ENCODE measurements at regions not wholly inside any gene's neighbourhood (a gene's known extent, or its start where the extent isn't known, plus 50 kb on each side); places are given as distances from the start of the nearest gene placed in this dataset.

DNA sequence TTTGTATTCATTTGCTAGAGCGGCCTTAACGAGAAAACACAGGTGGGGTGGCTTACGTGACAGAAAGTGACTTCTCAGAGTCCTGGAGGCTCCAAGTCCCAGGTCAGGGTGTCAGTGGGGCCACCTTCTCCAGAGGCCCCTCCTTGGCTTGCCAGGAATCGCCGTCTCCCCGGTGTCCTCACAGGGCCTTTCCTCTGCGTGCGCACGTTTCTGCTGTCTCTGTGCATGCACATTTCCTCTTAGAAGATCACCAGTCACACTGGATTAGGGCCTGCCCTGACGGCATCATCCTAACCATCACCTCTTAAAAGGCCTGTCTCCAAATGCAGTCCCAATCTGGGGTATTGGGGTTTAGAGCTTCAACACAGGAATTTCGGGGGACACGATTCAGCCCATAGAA is 63.8 kb upstream of the HELT start:
- H3K4me1 Mint-ChIP-seq, result no peaks in the 10 kb centered on the region
- ATAC-seq (no peak), DNase-seq (ENCODE audit: low spot score) (no peak)
- TF ChIP-seq, protein P1, sequence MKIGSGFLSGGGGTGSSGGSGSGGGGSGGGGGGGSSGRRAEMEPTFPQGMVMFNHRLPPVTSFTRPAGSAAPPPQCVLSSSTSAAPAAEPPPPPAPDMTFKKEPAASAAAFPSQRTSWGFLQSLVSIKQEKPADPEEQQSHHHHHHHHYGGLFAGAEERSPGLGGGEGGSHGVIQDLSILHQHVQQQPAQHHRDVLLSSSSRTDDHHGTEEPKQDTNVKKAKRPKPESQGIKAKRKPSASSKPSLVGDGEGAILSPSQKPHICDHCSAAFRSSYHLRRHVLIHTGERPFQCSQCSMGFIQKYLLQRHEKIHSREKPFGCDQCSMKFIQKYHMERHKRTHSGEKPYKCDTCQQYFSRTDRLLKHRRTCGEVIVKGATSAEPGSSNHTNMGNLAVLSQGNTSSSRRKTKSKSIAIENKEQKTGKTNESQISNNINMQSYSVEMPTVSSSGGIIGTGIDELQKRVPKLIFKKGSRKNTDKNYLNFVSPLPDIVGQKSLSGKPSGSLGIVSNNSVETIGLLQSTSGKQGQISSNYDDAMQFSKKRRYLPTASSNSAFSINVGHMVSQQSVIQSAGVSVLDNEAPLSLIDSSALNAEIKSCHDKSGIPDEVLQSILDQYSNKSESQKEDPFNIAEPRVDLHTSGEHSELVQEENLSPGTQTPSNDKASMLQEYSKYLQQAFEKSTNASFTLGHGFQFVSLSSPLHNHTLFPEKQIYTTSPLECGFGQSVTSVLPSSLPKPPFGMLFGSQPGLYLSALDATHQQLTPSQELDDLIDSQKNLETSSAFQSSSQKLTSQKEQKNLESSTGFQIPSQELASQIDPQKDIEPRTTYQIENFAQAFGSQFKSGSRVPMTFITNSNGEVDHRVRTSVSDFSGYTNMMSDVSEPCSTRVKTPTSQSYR (CRISPR knock-in tag; IDR thresholded peaks at IDR 0.05), result no peak
- TF ChIP-seq MAX (CRISPR knock-in tag; IDR thresholded peaks at IDR 0.05), result no peak
- TF ChIP-seq TCF7 (CRISPR knock-in tag; IDR thresholded peaks at IDR 0.05; ENCODE audit: low read depth), result no peak
- TF ChIP-seq STAT6 (CRISPR knock-in tag; conservative IDR thresholded peaks at IDR 0.05; ENCODE audit: low read depth), result no peak
- TF ChIP-seq, protein P2, sequence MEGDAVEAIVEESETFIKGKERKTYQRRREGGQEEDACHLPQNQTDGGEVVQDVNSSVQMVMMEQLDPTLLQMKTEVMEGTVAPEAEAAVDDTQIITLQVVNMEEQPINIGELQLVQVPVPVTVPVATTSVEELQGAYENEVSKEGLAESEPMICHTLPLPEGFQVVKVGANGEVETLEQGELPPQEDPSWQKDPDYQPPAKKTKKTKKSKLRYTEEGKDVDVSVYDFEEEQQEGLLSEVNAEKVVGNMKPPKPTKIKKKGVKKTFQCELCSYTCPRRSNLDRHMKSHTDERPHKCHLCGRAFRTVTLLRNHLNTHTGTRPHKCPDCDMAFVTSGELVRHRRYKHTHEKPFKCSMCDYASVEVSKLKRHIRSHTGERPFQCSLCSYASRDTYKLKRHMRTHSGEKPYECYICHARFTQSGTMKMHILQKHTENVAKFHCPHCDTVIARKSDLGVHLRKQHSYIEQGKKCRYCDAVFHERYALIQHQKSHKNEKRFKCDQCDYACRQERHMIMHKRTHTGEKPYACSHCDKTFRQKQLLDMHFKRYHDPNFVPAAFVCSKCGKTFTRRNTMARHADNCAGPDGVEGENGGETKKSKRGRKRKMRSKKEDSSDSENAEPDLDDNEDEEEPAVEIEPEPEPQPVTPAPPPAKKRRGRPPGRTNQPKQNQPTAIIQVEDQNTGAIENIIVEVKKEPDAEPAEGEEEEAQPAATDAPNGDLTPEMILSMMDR (IDR thresholded peaks at IDR 0.05), result no peak
- TF ChIP-seq ZNF219 (CRISPR knock-in tag; IDR thresholded peaks at IDR 0.05; ENCODE audit: borderline replicate concordance), result no peak
- no peak for TF ChIP-seq HMGA2 (CRISPR knock-in tag; IDR thresholded peaks at IDR 0.05)
- no peak for TF ChIP-seq EMX1 (CRISPR knock-in tag; IDR thresholded peaks at IDR 0.05)
- TF ChIP-seq AR (CRISPR knock-in tag; IDR thresholded peaks at IDR 0.05), result no peak
- no peak for TF ChIP-seq ZBTB43 (CRISPR knock-in tag; IDR thresholded peaks at IDR 0.05)
- TF ChIP-seq, protein P3, sequence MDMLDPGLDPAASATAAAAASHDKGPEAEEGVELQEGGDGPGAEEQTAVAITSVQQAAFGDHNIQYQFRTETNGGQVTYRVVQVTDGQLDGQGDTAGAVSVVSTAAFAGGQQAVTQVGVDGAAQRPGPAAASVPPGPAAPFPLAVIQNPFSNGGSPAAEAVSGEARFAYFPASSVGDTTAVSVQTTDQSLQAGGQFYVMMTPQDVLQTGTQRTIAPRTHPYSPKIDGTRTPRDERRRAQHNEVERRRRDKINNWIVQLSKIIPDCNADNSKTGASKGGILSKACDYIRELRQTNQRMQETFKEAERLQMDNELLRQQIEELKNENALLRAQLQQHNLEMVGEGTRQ (CRISPR knock-in tag; IDR thresholded peaks at IDR 0.05), result no peak
- TF ChIP-seq, protein P4, sequence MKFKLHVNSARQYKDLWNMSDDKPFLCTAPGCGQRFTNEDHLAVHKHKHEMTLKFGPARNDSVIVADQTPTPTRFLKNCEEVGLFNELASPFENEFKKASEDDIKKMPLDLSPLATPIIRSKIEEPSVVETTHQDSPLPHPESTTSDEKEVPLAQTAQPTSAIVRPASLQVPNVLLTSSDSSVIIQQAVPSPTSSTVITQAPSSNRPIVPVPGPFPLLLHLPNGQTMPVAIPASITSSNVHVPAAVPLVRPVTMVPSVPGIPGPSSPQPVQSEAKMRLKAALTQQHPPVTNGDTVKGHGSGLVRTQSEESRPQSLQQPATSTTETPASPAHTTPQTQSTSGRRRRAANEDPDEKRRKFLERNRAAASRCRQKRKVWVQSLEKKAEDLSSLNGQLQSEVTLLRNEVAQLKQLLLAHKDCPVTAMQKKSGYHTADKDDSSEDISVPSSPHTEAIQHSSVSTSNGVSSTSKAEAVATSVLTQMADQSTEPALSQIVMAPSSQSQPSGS (CRISPR knock-in tag; IDR thresholded peaks at IDR 0.05; ENCODE audit: borderline replicate concordance, low read depth), result no peak
- TF ChIP-seq SMAD4 (CRISPR knock-in tag; IDR thresholded peaks at IDR 0.05), result no peak
- TF ChIP-seq KAT7 (CRISPR knock-in tag; IDR thresholded peaks at IDR 0.05; ENCODE audit: borderline replicate concordance), result no peak
- CTCF ChIA-PET, result interaction anchor here (0.6 kb wide), 1 partner anchor 1071 kb away, joined by 3 read pairs; no protein-coding TSS in a partner anchor
- peaks cover 2% of the 10 kb centered on the region; the same call in 1 of the 2 replicates for H3K27me3 Mint-ChIP-seq (ENCODE audit: low read depth)
- no peaks in the 10 kb centered on the region for H3K9me3 Mint-ChIP-seq
- H3K36me3 Mint-ChIP-seq, result no peaks in the 10 kb centered on the region
- H3K4me3 Mint-ChIP-seq, result no peak overlapping the region
- POLR2A ChIA-PET, result no interaction called here
- no peak overlapping the region for H3K27ac Mint-ChIP-seq
